Coronary artery (tissue), 2 donors: ENCODE measurements at regions not wholly inside any gene's neighbourhood (a gene's known extent, or its start where the extent isn't known, plus 50 kb on each side); places are given as distances from the start of the nearest gene placed in this dataset.

Source experiments
- DNase-seq: peaks from one replicate; pipeline ENCODE4 v3.0.0-alpha.2; 2017; ENCODE audit warnings: low spot score
- H3K27ac ChIP-seq, 2 donors: fragments of 200-600 bp; sonication (generic); one replicate each; pipeline ENCODE4 v1.5.1; 2016 to 2019
- H3K4me3 ChIP-seq: fragments of 200-600 bp; sonication (generic); 2 replicates; pipeline ENCODE4 v1.5.1; 2016; ENCODE audit warnings: mild to moderate bottlenecking, moderate library complexity
- TF ChIP-seq, protein P1 (sequence below): fragments of 200-600 bp; sonication (generic); IDR thresholded peaks from one replicate; pipeline ENCODE4 v1.5.1; 2019; ENCODE audit warnings: antibody characterized with exemption

GRCh38 chrX:109812236-109812635 is 79.2 kb upstream of the ACSL4 start:
- Histone ChIP-seq H3K27ac (no peak overlapping the region), H3K4me3 (no peak overlapping the region)
- TF ChIP-seq, protein P1, sequence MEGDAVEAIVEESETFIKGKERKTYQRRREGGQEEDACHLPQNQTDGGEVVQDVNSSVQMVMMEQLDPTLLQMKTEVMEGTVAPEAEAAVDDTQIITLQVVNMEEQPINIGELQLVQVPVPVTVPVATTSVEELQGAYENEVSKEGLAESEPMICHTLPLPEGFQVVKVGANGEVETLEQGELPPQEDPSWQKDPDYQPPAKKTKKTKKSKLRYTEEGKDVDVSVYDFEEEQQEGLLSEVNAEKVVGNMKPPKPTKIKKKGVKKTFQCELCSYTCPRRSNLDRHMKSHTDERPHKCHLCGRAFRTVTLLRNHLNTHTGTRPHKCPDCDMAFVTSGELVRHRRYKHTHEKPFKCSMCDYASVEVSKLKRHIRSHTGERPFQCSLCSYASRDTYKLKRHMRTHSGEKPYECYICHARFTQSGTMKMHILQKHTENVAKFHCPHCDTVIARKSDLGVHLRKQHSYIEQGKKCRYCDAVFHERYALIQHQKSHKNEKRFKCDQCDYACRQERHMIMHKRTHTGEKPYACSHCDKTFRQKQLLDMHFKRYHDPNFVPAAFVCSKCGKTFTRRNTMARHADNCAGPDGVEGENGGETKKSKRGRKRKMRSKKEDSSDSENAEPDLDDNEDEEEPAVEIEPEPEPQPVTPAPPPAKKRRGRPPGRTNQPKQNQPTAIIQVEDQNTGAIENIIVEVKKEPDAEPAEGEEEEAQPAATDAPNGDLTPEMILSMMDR, result no peak
- no peak for DNase-seq

GRCh38 chrX:109813236-109813635 is 80.2 kb upstream of the ACSL4 start:
- TF ChIP-seq, protein P1, result no peak
- Histone ChIP-seq H3K4me3 (no peak overlapping the region), H3K27ac (no peak overlapping the region)
- DNase-seq, result no peak

GRCh38 chrX:109818976-109819375 is 85.9 kb upstream of the ACSL4 start:
- no peak for DNase-seq
- TF ChIP-seq, protein P1, result no peak
- Histone ChIP-seq H3K4me3 (no peak overlapping the region), H3K27ac (no peak overlapping the region)

DNA sequence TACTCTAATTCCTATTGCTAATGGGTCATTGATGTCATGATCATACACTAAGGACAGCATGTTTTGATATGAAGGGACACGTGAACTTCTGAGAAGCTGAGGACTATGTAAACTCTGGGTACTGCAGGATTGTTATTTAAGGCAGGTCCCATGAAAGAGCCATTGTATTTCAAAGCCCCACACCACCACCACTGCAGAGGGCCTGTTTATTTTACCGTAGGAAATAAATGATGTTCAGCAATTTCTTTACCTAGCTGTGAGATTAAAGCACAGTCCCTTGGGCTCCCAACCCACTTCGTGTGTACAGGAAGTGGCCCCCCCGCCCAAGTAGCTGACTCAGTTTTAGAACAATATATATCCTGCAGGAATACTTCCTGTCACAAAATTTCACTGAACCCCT is 89.8 kb upstream of the ACSL4 start:
- TF ChIP-seq, protein P1, result no peak
- H3K4me3 ChIP-seq, result no peak overlapping the region
- no peak overlapping the region for H3K27ac ChIP-seq
- no peak for DNase-seq

- Histone ChIP-seq H3K27ac (no peak overlapping the region), H3K4me3 (no peak overlapping the region)
- TF ChIP-seq, protein P1, result no peak
- no peak for DNase-seq
Measured at GRCh38 chrX:109826954-109827708, 94.1 kb upstream of the ACSL4 start.

DNA sequence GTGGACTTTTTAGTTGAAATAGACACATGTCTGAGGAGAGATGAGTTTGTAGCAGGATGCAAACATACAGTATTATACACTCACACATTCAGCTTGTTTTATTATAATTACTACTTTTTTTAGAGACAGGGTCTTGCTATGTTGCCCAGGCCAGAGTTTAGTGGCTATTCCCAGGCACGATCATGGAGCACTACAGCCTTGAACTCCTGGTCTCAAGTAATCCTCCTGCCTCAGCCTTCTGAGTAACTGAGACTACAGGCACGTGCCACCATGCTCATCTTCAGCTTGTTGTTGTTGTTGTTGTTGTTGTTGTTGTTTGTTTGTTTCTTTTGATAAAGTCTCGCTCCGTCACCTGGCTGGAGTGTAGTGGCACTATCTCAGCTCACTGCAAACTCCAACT is 94.7 kb upstream of the ACSL4 start:
- Histone ChIP-seq H3K4me3 (no peak overlapping the region), H3K27ac (no peak overlapping the region)
- TF ChIP-seq, protein P1, result no peak
- DNase-seq, result no peak

GRCh38 chrX:109830157-109830703 is 97.2 kb upstream of the ACSL4 start:
- TF ChIP-seq, protein P1, result no peak
- H3K27ac ChIP-seq, result no peak overlapping the region
- no peak for DNase-seq

More at GRCh38 chrX:109830157-109830703, 97.2 kb upstream of the ACSL4 start:
- no peak overlapping the region for H3K4me3 ChIP-seq
